ENCODE measurements at regions not wholly inside any gene's neighbourhood (a gene's known extent, or its start where the extent isn't known, plus 50 kb on each side); places are given as distances from the start of the nearest gene placed in this dataset.

DNA sequence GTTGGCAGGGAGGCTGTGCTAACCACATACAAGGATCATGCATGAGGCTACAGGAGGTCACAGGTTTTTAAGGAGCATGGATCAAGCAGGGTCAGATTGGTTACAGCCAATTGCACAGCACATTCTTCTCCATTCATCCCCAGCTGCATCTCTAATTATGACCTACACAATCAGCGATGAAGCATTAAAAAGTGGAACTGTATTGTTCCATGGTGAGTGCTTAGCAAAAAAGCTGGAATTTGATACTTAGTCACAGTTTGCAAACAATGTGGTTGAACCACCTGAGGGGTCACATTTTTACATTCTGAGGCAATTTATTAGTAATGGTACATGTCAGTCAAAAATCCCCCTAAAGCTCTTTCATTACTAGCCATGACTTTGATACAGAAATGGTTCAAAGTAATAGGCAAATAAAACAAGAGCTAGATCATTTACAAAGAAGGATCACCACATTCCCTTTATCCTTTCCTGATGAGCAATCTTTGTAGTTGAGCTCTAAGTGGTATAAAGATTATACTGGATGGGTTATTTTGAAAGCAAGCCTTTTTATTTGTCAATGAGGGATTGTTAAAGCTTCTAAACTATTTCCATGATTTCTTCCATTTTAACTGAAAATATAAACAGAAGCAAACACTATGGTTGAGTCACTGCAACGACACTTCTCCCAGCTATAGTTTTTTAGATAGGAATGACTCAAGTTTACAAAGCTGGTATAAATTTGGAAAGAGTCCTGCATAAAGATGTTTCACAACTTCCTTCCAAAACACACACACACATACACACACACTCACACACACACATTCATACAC, 217.8 kb upstream of the SEMA3A start:
- H3K4me3 ChIP-seq (ENCODE audit: low read length) = peak overlapping the region; percentile 13
- peak; percentile 97 for DNase-seq (ENCODE audit: low read depth)
- TF ChIP-seq, protein P1, sequence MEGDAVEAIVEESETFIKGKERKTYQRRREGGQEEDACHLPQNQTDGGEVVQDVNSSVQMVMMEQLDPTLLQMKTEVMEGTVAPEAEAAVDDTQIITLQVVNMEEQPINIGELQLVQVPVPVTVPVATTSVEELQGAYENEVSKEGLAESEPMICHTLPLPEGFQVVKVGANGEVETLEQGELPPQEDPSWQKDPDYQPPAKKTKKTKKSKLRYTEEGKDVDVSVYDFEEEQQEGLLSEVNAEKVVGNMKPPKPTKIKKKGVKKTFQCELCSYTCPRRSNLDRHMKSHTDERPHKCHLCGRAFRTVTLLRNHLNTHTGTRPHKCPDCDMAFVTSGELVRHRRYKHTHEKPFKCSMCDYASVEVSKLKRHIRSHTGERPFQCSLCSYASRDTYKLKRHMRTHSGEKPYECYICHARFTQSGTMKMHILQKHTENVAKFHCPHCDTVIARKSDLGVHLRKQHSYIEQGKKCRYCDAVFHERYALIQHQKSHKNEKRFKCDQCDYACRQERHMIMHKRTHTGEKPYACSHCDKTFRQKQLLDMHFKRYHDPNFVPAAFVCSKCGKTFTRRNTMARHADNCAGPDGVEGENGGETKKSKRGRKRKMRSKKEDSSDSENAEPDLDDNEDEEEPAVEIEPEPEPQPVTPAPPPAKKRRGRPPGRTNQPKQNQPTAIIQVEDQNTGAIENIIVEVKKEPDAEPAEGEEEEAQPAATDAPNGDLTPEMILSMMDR (conservative IDR thresholded peaks at IDR 0.05; ENCODE audit: low read length) = no peak

DNA sequence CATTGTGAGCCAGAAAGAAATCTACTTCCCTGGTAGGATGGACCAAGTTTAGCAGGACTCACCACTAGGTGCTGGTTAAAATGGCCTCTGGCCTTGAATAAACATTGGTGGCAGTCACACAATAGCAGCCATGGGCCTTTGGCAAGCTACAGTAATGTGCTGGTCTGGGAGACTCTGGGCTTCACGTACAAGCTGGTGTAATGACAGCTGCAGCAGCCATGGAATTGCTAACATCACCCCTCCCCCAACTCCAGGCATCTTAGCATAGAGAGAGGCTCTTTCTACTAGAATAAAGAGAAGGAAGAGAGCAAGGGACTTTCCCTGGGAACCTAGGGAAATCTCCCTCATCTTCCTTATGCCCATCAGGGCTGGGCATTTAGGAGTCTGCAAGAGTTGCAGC, 205.1 kb upstream of the SEMA3A start:
- TF ChIP-seq, protein P1 (conservative IDR thresholded peaks at IDR 0.05; ENCODE audit: low read length) = no peak
- DNase-seq (ENCODE audit: low read depth) = no peak
- H3K4me3 ChIP-seq (ENCODE audit: low read length) = no peak overlapping the region

DNA sequence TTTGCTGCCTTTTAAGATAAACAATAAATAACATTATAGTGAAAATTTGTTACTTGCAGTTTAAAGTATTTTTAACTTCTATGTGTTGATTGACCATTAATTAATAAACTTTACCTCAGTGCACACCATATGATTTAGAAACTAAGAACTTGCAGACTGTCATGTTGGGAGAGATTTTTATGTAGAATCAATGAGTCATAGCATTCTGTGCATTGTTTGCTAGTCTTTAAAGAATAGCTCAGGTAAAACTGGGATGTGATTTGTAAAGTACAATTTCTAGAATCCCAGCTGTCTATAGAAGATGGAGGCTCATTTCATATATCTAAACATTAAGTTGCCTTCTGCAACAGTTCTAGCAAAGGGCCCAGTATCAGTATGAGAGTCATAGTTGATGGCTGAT, 199.6 kb upstream of the SEMA3A start:
- no peak for DNase-seq (ENCODE audit: low read depth)
- TF ChIP-seq, protein P1 (conservative IDR thresholded peaks at IDR 0.05; ENCODE audit: low read length) = no peak
- no peak overlapping the region for H3K4me3 ChIP-seq (ENCODE audit: low read length)

DNA sequence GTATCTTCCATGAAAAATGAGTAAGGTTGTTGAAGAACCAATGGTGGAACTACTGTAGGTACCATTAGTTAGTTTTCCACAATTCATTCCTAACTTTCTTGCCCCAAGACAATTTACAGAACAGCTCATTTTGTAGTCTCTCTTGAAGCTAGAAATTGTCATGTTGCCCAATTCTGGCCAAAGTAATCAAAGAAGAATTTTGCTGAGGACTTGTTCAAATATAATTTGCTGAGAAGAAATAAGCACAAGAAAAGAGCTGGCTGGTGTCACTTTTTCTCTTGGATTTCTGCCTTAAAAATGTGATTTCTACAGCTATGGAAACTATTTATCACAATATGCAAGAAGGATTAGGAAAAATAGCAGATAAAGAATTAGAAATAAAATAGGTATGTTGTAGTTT, 199.2 kb upstream of the SEMA3A start:
- no peak overlapping the region for H3K4me3 ChIP-seq (ENCODE audit: low read length)
- DNase-seq (ENCODE audit: low read depth) = peak; percentile 67
- TF ChIP-seq, protein P1 (conservative IDR thresholded peaks at IDR 0.05; ENCODE audit: low read length) = no peak

DNA sequence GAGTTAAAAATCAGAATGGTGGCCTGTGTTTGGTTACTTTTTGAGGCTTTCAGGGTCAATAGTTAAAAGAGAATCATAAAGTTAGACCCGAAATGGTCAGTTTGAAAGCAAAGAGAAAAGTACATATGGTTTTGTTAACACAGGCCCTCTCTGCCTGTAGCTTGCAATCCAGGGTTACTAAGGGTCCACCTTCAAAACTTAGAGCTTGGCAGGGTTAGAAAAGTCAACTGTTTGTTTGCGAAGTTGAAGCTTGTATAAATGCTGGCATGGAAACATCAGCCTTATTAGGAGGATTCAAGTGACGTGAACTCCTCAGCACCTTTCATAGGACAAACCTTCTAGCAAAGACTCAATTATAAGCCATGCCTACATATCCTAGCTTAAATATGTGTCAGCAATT, 196.3 kb upstream of the SEMA3A start:
- no peak for DNase-seq (ENCODE audit: low read depth)
- H3K4me3 ChIP-seq (ENCODE audit: low read length) = no peak overlapping the region
- TF ChIP-seq, protein P1 (conservative IDR thresholded peaks at IDR 0.05; ENCODE audit: low read length) = no peak

DNA sequence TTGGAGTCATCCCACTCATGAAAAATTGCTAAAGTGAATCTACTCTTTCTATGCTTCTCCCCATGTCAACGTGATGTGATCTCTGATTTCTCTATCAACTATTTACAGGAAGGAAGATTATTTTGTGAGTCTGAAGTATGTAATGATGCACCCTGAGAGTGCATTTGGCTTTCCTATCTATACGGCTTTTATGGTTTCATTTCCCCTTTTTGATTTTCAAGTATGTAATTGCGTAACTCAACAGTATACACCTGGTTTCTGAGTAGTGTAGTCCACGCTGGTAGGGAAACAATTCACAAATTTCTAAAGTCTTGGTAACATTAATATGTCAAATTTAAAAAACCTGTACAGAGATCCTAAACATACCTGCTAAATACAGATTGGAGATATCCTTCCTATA, 194.7 kb upstream of the SEMA3A start:
- TF ChIP-seq, protein P1 (conservative IDR thresholded peaks at IDR 0.05; ENCODE audit: low read length) = no peak
- DNase-seq (ENCODE audit: low read depth) = no peak
- H3K4me3 ChIP-seq (ENCODE audit: low read length) = no peak overlapping the region

DNA sequence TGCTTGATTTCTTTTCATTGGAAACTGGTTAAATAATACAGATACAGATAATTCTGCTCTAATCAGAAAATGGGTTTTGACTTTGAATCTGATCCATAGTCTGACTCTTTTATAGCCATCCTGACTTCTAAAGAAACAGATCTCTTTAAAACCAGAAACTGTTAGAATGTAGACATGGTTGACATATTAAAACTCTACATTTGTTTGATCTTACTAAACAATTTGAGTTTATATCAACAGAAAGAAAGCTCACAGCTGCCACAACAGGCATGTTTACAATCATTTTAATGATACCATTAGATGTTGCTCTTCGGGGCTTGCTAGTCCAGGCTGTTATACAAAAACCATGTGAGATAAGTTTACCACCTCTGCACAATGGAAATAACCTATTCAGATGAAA, 193.0 kb upstream of the SEMA3A start:
- DNase-seq (ENCODE audit: low read depth) = no peak
- H3K4me3 ChIP-seq (ENCODE audit: low read length) = no peak overlapping the region
- TF ChIP-seq, protein P1 (conservative IDR thresholded peaks at IDR 0.05; ENCODE audit: low read length) = no peak

Measured in AG10803 (cell line).